Adrenal gland (tissue), 9 donors: ENCODE measurements at regions not wholly inside any gene's neighbourhood (a gene's known extent, or its start where the extent isn't known, plus 50 kb on each side); places are given as distances from the start of the nearest gene placed in this dataset.

Source experiments
- DNase-seq, 7 donors: peaks; one replicate each; pipeline ENCODE4 v3.0.0-alpha.2; 2019 to 2020
- H3K27ac ChIP-seq, 5 donors: fragments of 200-600 bp; sonication (generic) in 4 of 5; 1 replicate in 3 of 5; 2 replicates in 2 of 5; pipeline versions ENCODE4 v1.5.1 to v1.8.0; 2016 to 2020; ENCODE audit warnings: mild to moderate bottlenecking in 1 of 5
- H3K27me3 ChIP-seq: fragments of 200-600 bp; 2 replicates; pipeline ENCODE4 v1.8.0; 2021
- H3K36me3 ChIP-seq, 2 donors: fragments of 200-600 bp; replicated peaks in 1 of 2; 1 replicate in 1 of 2; 2 replicates in 1 of 2; pipeline versions ENCODE4 v1.5.1 to v1.8.0; 2018 to 2022
- H3K4me1 ChIP-seq, 2 donors: fragments of 200-600 bp; replicated peaks in 1 of 2; 1 replicate in 1 of 2; 2 replicates in 1 of 2; pipeline versions ENCODE4 v1.5.1 to v1.8.0; 2018 to 2021
- H3K4me3 ChIP-seq, 4 donors: fragments of 200-600 bp; sonication (generic) in 3 of 4; one replicate each; pipeline ENCODE4 v1.5.1; 2016 to 2018
- H3K9me3 ChIP-seq, 3 donors: fragments of 200-600 bp; sonication (generic) in 1 of 3; replicated peaks in 1 of 3; 1 replicate in 2 of 3; 2 replicates in 1 of 3; pipeline versions ENCODE4 v1.5.1 to v1.8.0; 2016 to 2021
- CTCF ChIP-seq, 6 experiments: fragments of 450-650 bp in 4 of 6; fragments of 200-600 bp in 2 of 6; sonication (generic) in 1 of 6; IDR thresholded peaks; 1 replicate in 5 of 6; 2 replicates in 1 of 6; pipeline versions ENCODE4 v1.5.1 to v1.8.0; 2016 to 2021; ENCODE audit warnings: antibody characterized with exemption in 6 of 6, mild to moderate bottlenecking in 2 of 6, moderate library complexity in 1 of 6
- POLR2A ChIP-seq, 2 donors: fragments of 450-650 bp; IDR thresholded peaks; one replicate each; pipeline ENCODE4 v1.6.1; 2017; ENCODE audit warnings: antibody characterized with exemption in 2 of 2, mild to moderate bottlenecking in 2 of 2, moderate library complexity in 1 of 2
- WGBS, 4 donors: extraction: QIAGEN DNeasy Blood & Tissue Kit in 2 of 4; methylation state at CpG; one replicate each; pipeline versions ENCODE4 v1.1.5 to v1.1.7; 2013 to 2017; 5-methylcytosine and 5-hydroxymethylcytosine counted together
- intact Hi-C, 2 donors: fragments of 100-400 bp; cut with DNase I; formaldehyde crosslinking; loops; one replicate each; pipeline versions ENCODE4 v1.14.1 to v1.15.0; 2022 to 2023
- donor health status: healthy with polysubstance abuse.
- donor health status: Bipolar disorder and iron deficiency.
- donor health status: DM: yes; HTN: yes; CAD: no.
- donor health status: DM: no; HTN: no; CAD: no.
- donor health status: DM: no; HTN: no; CAD: no.

DNA sequence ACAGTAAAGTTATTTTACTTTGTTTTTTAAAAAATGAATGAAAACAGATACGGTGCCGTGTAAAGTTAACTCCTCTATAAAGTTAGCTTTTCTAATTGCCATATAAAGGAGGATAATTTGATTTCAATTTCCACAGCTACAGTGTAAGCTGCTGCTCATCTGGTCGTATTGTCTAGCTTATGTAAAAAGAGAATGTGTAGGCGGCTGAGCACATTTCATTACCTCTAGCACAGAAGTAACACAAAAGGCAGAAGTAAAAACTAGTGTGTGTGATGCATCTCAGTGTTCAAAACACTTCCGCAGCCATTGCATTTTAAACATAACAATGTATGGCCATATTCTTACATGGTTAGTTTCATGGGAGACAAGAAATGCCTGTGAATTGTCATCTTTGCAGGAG lies 105.0 kb upstream of the P2RY1 start:
- Histone ChIP-seq H3K4me3 (no peak overlapping the region), H3K27ac (no peak overlapping the region), H3K27me3 (no peaks in the 10 kb centered on the region), H3K4me1 (no peaks in the 10 kb centered on the region), H3K36me3 (no peaks in the 10 kb centered on the region), H3K9me3 (no peaks in the 10 kb centered on the region)
- DNase-seq, result no peak
- intact Hi-C loops, result no loop called here
- WGBS, 4 donors, result 78 to 81% (median 79%) methylated on average over 5 of the region's 5 CpGs
- TF ChIP-seq POLR2A (IDR thresholded peaks at IDR 0.05) (no peak), CTCF (IDR thresholded peaks at IDR 0.05) (no peak)

- DNase-seq, result no peak
- Histone ChIP-seq H3K36me3 (no peaks in the 10 kb centered on the region), H3K27me3 (no peaks in the 10 kb centered on the region), H3K4me3 (no peak overlapping the region), H3K9me3 (no peaks in the 10 kb centered on the region), H3K4me1 (no peaks in the 10 kb centered on the region), H3K27ac (no peak overlapping the region)
- 83 to 89% (median 88%) methylated on average over 2 of the region's 2 CpGs for WGBS, 4 donors
- intact Hi-C loops, result no loop called here
- no peak for TF ChIP-seq POLR2A (IDR thresholded peaks at IDR 0.05)
- no peak for TF ChIP-seq CTCF (IDR thresholded peaks at IDR 0.05)
Measured at GRCh38 chr3:152731511-152731910, 103.4 kb upstream of the P2RY1 start.

GRCh38 chr3:152733584-152734119 lies 101.3 kb upstream of the P2RY1 start:
- Histone ChIP-seq H3K27ac (no peak overlapping the region), H3K4me3 (no peak overlapping the region), H3K27me3 (no peaks in the 10 kb centered on the region), H3K36me3 (no peaks in the 10 kb centered on the region), H3K9me3 (no peaks in the 10 kb centered on the region), H3K4me1 (peaks cover 0 to under 1% of the 10 kb centered on the region in 2 donors)
- DNase-seq, result no peak
- no peak for TF ChIP-seq CTCF (IDR thresholded peaks at IDR 0.05)
- TF ChIP-seq POLR2A (IDR thresholded peaks at IDR 0.05), result no peak
- intact Hi-C loops, result no loop called here
- 85 to 94% (median 89%) methylated on average over 2 of the region's 2 CpGs for WGBS, 4 donors

DNA sequence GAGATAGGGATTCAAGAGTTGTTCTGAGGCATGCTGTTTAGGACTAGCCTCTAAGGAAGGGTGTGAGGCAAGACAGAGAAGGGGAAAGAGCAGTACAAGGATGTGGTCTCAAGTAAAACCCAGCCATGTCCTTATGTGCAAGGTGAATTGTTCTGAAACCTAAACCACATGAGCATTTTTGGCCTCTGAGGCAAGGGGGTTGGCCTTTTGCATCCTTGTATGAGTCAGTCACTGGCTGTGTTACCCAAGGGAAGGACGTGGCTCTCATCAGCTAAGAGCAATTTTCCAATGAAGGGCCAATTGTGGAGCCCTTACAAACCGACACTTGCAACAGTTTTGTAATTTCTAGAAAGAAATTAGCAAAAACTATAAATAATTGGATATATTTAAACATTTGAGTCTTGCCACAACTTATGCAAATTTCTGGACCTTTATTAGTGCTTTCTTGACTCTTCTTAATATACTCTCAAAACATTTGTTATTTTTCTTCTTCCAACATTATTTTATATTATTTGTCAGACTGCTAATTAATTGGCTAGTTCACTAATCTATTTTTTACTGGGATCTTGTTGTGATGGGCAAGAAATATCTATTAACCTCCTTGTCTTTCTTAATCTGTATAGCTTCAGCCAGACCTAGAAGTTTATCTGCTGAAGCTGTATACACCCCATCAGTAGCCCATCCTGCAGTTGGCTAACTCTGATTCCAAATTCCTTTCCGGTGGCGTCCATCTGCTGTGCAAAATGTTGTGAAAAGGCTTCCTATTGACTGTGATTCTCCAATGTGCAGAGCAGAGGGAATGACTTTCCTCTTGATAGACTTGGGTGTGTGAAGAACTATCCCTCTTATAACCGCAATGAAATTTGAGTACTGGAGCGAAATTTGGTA lies 97.7 kb upstream of the P2RY1 start:
- Histone ChIP-seq H3K4me3 (no peak overlapping the region), H3K27me3 (no peaks in the 10 kb centered on the region), H3K4me1 (peaks cover 0 to 4% of the 10 kb centered on the region in 2 donors), H3K9me3 (no peaks in the 10 kb centered on the region), H3K27ac (no peak overlapping the region), H3K36me3 (no peaks in the 10 kb centered on the region)
- no peak for TF ChIP-seq POLR2A (IDR thresholded peaks at IDR 0.05)
- TF ChIP-seq CTCF (IDR thresholded peaks at IDR 0.05), result no peak
- 59 to 69% (median 64%) methylated on average over 6 of the region's 6 CpGs for WGBS, 4 donors
- intact Hi-C loops, result no loop called here
- DNase-seq, result no peak
